Endodermal cell (in vitro differentiated cells): ENCODE measurements at regions not wholly inside any gene's neighbourhood (a gene's known extent, or its start where the extent isn't known, plus 50 kb on each side); places are given as distances from the start of the nearest gene placed in this dataset.
"Not testable (repeated sequence)": the region's sequence is repeated elsewhere in the genome, so short reads cannot be mapped to it uniquely, and the experiment has no call there.

Experiments
- DNase-seq: peaks from one replicate; pipeline ENCODE4 v3.0.0-alpha.2; 2017
- H3K27ac ChIP-seq: 2 replicates; pipeline ENCODE4 v1.5.1; 2013; ENCODE audit warnings: mild to moderate bottlenecking, low read depth, low read length, moderate library complexity
- H3K27me3 ChIP-seq: 2 replicates; pipeline ENCODE4 v1.6.1; 2013; ENCODE audit warnings: mild to moderate bottlenecking, low read length, moderate library complexity; ENCODE audit not compliant: insufficient read depth, control insufficient read depth, poor library complexity, severe bottlenecking
- H3K36me3 ChIP-seq: 2 replicates; pipeline ENCODE4 v1.7.0; 2013; ENCODE audit warnings: mild to moderate bottlenecking, low read length, moderate library complexity; ENCODE audit not compliant: control insufficient read depth, insufficient read depth
- H3K4me1 ChIP-seq: one replicate; pipeline ENCODE4 v1.7.0; 2013; ENCODE audit warnings: low read length; ENCODE audit not compliant: control insufficient read depth, insufficient read depth
- H3K4me3 ChIP-seq: 2 replicates; pipeline ENCODE4 v1.5.1; 2013; ENCODE audit warnings: mild to moderate bottlenecking, low read length, moderate library complexity
- H3K9ac ChIP-seq: 2 replicates; pipeline ENCODE4 v1.6.1; 2013; ENCODE audit warnings: mild to moderate bottlenecking, low read length, moderate library complexity; ENCODE audit not compliant: poor library complexity, severe bottlenecking; ENCODE audit errors: extremely low read depth
- H3K9me3 ChIP-seq: 2 replicates; pipeline ENCODE4 v1.6.1; 2013; ENCODE audit warnings: mild to moderate bottlenecking, low read length, moderate library complexity; ENCODE audit not compliant: control insufficient read depth
- H3K27ac Mint-ChIP-seq: 2 replicates; pipeline ENCODE4 v1.8.0; 2020; ENCODE audit warnings: mixed read lengths
- H3K27me3 Mint-ChIP-seq: 2 replicates; pipeline ENCODE4 v1.8.0; 2021; ENCODE audit warnings: mild to moderate bottlenecking, mixed read lengths; ENCODE audit not compliant: insufficient read depth
- H3K36me3 Mint-ChIP-seq: 2 replicates; pipeline ENCODE4 v1.8.0; 2020; ENCODE audit warnings: low read depth, mixed read lengths
- H3K4me1 Mint-ChIP-seq: 2 replicates; pipeline ENCODE4 v1.8.0; 2020; ENCODE audit warnings: mixed read lengths
- H3K4me3 Mint-ChIP-seq: 2 replicates; pipeline ENCODE4 v1.8.0; 2020; ENCODE audit warnings: mild to moderate bottlenecking, moderate library complexity, mixed read lengths
- H3K9me3 Mint-ChIP-seq: 2 replicates; pipeline ENCODE4 v1.8.0; 2020; ENCODE audit warnings: mild to moderate bottlenecking, mixed read lengths
- CTCF ChIP-seq: fragments of 200-600 bp; sonication (generic); conservative IDR thresholded peaks from 2 replicates; pipeline ENCODE4 v1.5.0; 2021; ENCODE audit warnings: antibody characterized with exemption, mild to moderate bottlenecking
- WGBS, 2 experiments: methylation state at CpG; one replicate each; pipeline versions ENCODE4 v1.1.5 to v1.1.7; 2013; ENCODE audit warnings: missing lambda C conversion rate in 2 of 2, mixed read lengths in 1 of 2; ENCODE audit not compliant: insufficient coverage in 1 of 2, insufficient read length in 1 of 2; 5-methylcytosine and 5-hydroxymethylcytosine counted together

DNA sequence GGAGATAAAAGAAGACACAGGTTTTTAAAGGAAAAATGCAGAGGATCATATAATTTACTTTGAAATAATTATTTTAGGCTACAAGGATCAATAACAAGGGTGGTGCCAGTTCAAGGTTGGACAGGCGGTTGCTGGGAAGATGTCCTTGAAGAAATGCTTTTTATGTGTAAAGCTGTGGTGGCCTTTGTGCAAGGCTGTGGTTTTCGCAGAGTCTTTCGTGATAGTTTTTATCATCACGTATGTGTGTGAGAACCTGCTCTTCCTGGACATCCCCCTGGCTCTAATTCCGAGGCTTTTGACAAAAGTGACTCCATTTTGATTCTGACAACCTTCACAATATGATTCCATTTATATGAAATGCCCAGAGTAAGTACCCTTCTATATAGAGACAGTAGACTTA is 85.8 kb upstream of the COG2 start:
- no peaks in the 10 kb centered on the region for H3K9me3 ChIP-seq
- 88 to 90% methylated on average over 4 to 5 of the region's 5 CpGs for WGBS, 2 experiments
- H3K4me3 ChIP-seq = no peak overlapping the region
- no peaks in the 10 kb centered on the region for H3K36me3 ChIP-seq
- H3K36me3 Mint-ChIP-seq = no peaks in the 10 kb centered on the region
- no peak overlapping the region for H3K9ac ChIP-seq
- TF ChIP-seq CTCF = no peak
- H3K27me3 Mint-ChIP-seq = peaks cover 3% of the 10 kb centered on the region
- no peak overlapping the region for H3K27ac Mint-ChIP-seq
- no peak overlapping the region for H3K4me3 Mint-ChIP-seq
- H3K27me3 ChIP-seq = no peaks in the 10 kb centered on the region
- no peaks in the 10 kb centered on the region for H3K4me1 Mint-ChIP-seq
- no peaks in the 10 kb centered on the region for H3K9me3 Mint-ChIP-seq
- no peaks in the 10 kb centered on the region for H3K4me1 ChIP-seq
- no peak overlapping the region for H3K27ac ChIP-seq
- DNase-seq = no peak

DNA sequence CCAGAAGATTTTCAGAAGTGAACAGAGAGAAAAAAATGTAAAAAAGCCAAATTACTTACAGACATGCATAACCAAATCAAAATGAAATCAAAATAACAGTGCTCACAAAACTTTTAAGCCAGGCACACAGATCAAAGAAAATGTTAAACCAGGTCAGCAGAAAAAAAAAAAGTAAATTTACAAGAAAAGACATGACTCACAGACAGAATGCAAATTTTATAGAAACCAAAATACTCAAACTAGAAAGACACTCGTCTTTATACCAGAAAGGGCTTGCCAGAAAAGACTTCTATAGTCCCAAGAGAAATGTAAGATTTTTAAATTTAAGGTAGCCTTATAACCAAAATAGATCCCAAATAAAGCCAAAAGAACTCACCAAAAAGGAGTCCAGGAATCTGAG is 86.5 kb upstream of the COG2 start:
- no peak overlapping the region for H3K4me3 ChIP-seq
- H3K27me3 ChIP-seq = no peaks in the 10 kb centered on the region
- peaks cover 3% of the 10 kb centered on the region for H3K27me3 Mint-ChIP-seq
- H3K27ac Mint-ChIP-seq = no peak overlapping the region
- H3K4me1 ChIP-seq = no peaks in the 10 kb centered on the region
- H3K9me3 ChIP-seq = no peaks in the 10 kb centered on the region
- no peak overlapping the region for H3K4me3 Mint-ChIP-seq
- H3K9ac ChIP-seq = no peak overlapping the region
- no peaks in the 10 kb centered on the region for H3K36me3 Mint-ChIP-seq
- 75% methylated on average over 1 of the region's 1 CpG; no CpG with 5 or more reads in 1 of the 2 experiments for WGBS, 2 experiments
- no peak for DNase-seq
- no peaks in the 10 kb centered on the region for H3K4me1 Mint-ChIP-seq
- no peaks in the 10 kb centered on the region for H3K9me3 Mint-ChIP-seq
- no peak overlapping the region for H3K27ac ChIP-seq
- H3K36me3 ChIP-seq = no peaks in the 10 kb centered on the region
- TF ChIP-seq CTCF = no peak

- H3K4me3 Mint-ChIP-seq = no peak overlapping the region
Observed at GRCh38 chr1:230552880-230553279, 89.4 kb upstream of the COG2 start.

GRCh38 chr1:230550945-230551344 is 91.3 kb upstream of the COG2 start:
- not testable (repeated sequence) for H3K27me3 Mint-ChIP-seq, H3K9ac ChIP-seq, DNase-seq, H3K4me1 Mint-ChIP-seq, H3K4me3 Mint-ChIP-seq, H3K9me3 Mint-ChIP-seq, H3K4me3 ChIP-seq, H3K27ac ChIP-seq, H3K36me3 ChIP-seq, H3K4me1 ChIP-seq, H3K27ac Mint-ChIP-seq, H3K9me3 ChIP-seq, H3K36me3 Mint-ChIP-seq, H3K27me3 ChIP-seq
- WGBS, 2 experiments = 50 to 83% methylated on average over 1 to 3 of the region's 3 CpGs

More at GRCh38 chr1:230552880-230553279, 89.4 kb upstream of the COG2 start:
- Histone ChIP-seq H3K4me1 (no peaks in the 10 kb centered on the region), H3K9ac (no peak overlapping the region), H3K9me3 (no peaks in the 10 kb centered on the region), H3K27ac (no peak overlapping the region), H3K4me3 (no peak overlapping the region), H3K36me3 (no peaks in the 10 kb centered on the region), H3K27me3 (no peaks in the 10 kb centered on the region)
- no peak for DNase-seq
- Mint-ChIP-seq H3K9me3 (no peaks in the 10 kb centered on the region), H3K4me1 (no peaks in the 10 kb centered on the region), H3K27ac (no peak overlapping the region), H3K27me3 (peaks cover 9% of the 10 kb centered on the region), H3K36me3 (no peaks in the 10 kb centered on the region)
- TF ChIP-seq CTCF = no peak
- WGBS, 2 experiments = 88 to 97% methylated on average over 1 to 2 of the region's 2 CpGs
